Panc1 (cell line): ENCODE measurements at regions not wholly inside any gene's neighbourhood (a gene's known extent, or its start where the extent isn't known, plus 50 kb on each side); places are given as distances from the start of the nearest gene placed in this dataset.

Experiments
- ATAC-seq: fragments of 200-7000 bp; cut with Tn5 transposase; 2 replicates; pipeline ENCODE4 v1.9.1; 2020; ENCODE audit warnings: mild to moderate bottlenecking, moderate library complexity
- BruUV-seq: library from RNA; stranded (reverse); fragments of 400-500 nt; replicated peaks from 2 replicates; lab custom pipeline; 2021; lab: Mats Ljungman, UMichigan
- CTCF ChIA-PET: fragments of 300-600 bp; sonication (Branson Sonifier 250); formaldehyde crosslinking; loops from one replicate; lab custom pipeline; 2022; ENCODE audit warnings: antibody characterized with exemption; lab: Charles Lee
- POLR2A ChIA-PET: fragments of 300-600 bp; sonication (Branson Sonifier 250); formaldehyde crosslinking; loops from one replicate; lab custom pipeline; 2022; ENCODE audit warnings: antibody characterized with exemption; lab: Charles Lee
- DNase-seq: peaks from one replicate; pipeline ENCODE4 v3.0.0-alpha.2; 2010; ENCODE audit warnings: low read depth, low spot score
- H3K27ac ChIP-seq: 2 replicates; pipeline ENCODE4 v1.5.1; 2011; ENCODE audit warnings: mild to moderate bottlenecking, low read length, inconsistent platforms
- H3K27me3 ChIP-seq: fragments of 200-500 bp; sonication (Bioruptor generic); 2 replicates; pipeline ENCODE4 v1.6.0; 2014; ENCODE audit warnings: low read length, inconsistent platforms; ENCODE audit not compliant: control insufficient read depth, insufficient read depth
- H3K36me3 ChIP-seq: fragments of 200-500 bp; sonication (Bioruptor generic); 2 replicates; pipeline ENCODE4 v1.5.1; 2014; ENCODE audit warnings: inconsistent platforms, mild to moderate bottlenecking, low read length, moderate library complexity; ENCODE audit not compliant: control insufficient read depth, insufficient read depth
- H3K4me1 ChIP-seq: 2 replicates; pipeline ENCODE4 v1.5.1; 2011; ENCODE audit warnings: inconsistent platforms, mild to moderate bottlenecking, low read length, moderate library complexity; ENCODE audit not compliant: control insufficient read depth, insufficient read depth
- H3K4me3 ChIP-seq, 2 experiments: 2 replicates each; pipeline ENCODE4 v1.5.1; 2011 to 2012; ENCODE audit warnings: low read depth in 2 of 2, low read length in 2 of 2, mild to moderate bottlenecking in 2 of 2, inconsistent platforms in 1 of 2, moderate library complexity in 1 of 2
- H3K9me3 ChIP-seq: fragments of 200-500 bp; sonication (Bioruptor generic); 2 replicates; pipeline ENCODE4 v1.5.1; 2014; ENCODE audit warnings: low read depth, mild to moderate bottlenecking, inconsistent platforms, low read length, moderate library complexity; ENCODE audit not compliant: control insufficient read depth, insufficient read depth
- CTCF ChIP-seq: fragments of 450-650 bp; IDR thresholded peaks from 2 replicates; pipeline ENCODE4 v1.5.1; 2017; ENCODE audit warnings: mild to moderate bottlenecking
- POLR2AphosphoS5 ChIP-seq: IDR thresholded peaks from 2 replicates; pipeline ENCODE4 v1.6.1; 2012; ENCODE audit warnings: mild to moderate bottlenecking, low read depth, low read length, moderate library complexity
- REST ChIP-seq, 2 experiments: IDR thresholded peaks; 2 replicates each; pipeline ENCODE4 v1.6.1; 2011 to 2012; ENCODE audit warnings: low read depth in 2 of 2, control low read depth in 1 of 2, low read length in 1 of 2, mild to moderate bottlenecking in 1 of 2, moderate library complexity in 1 of 2; ENCODE audit not compliant: insufficient read depth in 1 of 2
- SIN3A ChIP-seq: IDR thresholded peaks from 2 replicates; pipeline ENCODE4 v1.6.1; 2012; ENCODE audit warnings: low read depth, mild to moderate bottlenecking, low read length, moderate library complexity, borderline replicate concordance; ENCODE audit not compliant: insufficient read depth
- TCF7L2 ChIP-seq: IDR thresholded peaks from 2 replicates; pipeline ENCODE4 v1.6.1; 2011; ENCODE audit warnings: mild to moderate bottlenecking, low read depth, low read length, inconsistent platforms
- in situ Hi-C: cut with HindIII; loops from 2 replicates; pipeline ENCODE4 v1.10.0; 2016; ENCODE audit warnings: low sequenced_read_pairs, low pct_unique_long_range_greater_than_20kb
- intact Hi-C: fragments of 100-400 bp; cut with micrococcal nuclease; formaldehyde crosslinking; loops from one replicate; pipeline ENCODE4 v1.10.0; 2022; ENCODE audit not compliant: unreplicated experiment

- CTCF ChIA-PET, result no interaction called here
- in situ Hi-C loops, result no loop called here
- H3K9me3 ChIP-seq, result no peaks in the 10 kb centered on the region
- H3K27me3 ChIP-seq, result no peaks in the 10 kb centered on the region
- DNase-seq (no peak), ATAC-seq (no peak)
- POLR2A ChIA-PET, result no interaction called here
- no peak for TF ChIP-seq REST (IDR thresholded peaks at IDR 0.05; ENCODE audit: insufficient read depth in 1 of 2, low read depth in 2 of 2, low read length in 1 of 2)
- H3K4me1 ChIP-seq, result no peaks in the 10 kb centered on the region
- BruUV-seq, result no TSS peak
- H3K27ac ChIP-seq, result no peak overlapping the region
- intact Hi-C loops, result no loop called here
- H3K36me3 ChIP-seq, result no peaks in the 10 kb centered on the region; the same call in 1 of the 2 replicates
- H3K4me3 ChIP-seq, result no peak overlapping the region
These were observed 212.4 kb downstream of the RASSF9 start for GRCh38 chr12:85623763-85624162.

GRCh38 chr12:85625467-85625866, 210.7 kb downstream of the RASSF9 start:
- Histone ChIP-seq H3K27me3 (no peaks in the 10 kb centered on the region), H3K9me3 (no peaks in the 10 kb centered on the region), H3K36me3 (no peaks in the 10 kb centered on the region; the same call in 1 of the 2 replicates), H3K4me1 (no peaks in the 10 kb centered on the region), H3K4me3 (no peak overlapping the region), H3K27ac (no peak overlapping the region)
- ATAC-seq (no peak), DNase-seq (no peak)
- ChIA-PET POLR2A (no interaction called here), CTCF (no interaction called here)
- no peak for TF ChIP-seq POLR2AphosphoS5
- no TSS peak for BruUV-seq
- in situ Hi-C loops, result no loop called here
- intact Hi-C loops, result no loop called here

GRCh38 chr12:85626001-85626783, 210.0 kb downstream of the RASSF9 start:
- H3K4me3 ChIP-seq, result no peak overlapping the region
- no TSS peak for BruUV-seq
- ChIA-PET CTCF (no interaction called here), POLR2A (no interaction called here)
- H3K4me1 ChIP-seq, result no peaks in the 10 kb centered on the region
- H3K27me3 ChIP-seq, result no peaks in the 10 kb centered on the region
- no peaks in the 10 kb centered on the region; the same call in 1 of the 2 replicates for H3K36me3 ChIP-seq
- no peaks in the 10 kb centered on the region for H3K9me3 ChIP-seq
- in situ Hi-C loops, result no loop called here
- no peak overlapping the region for H3K27ac ChIP-seq
- TF ChIP-seq CTCF (no peak), SIN3A (no peak), REST (IDR thresholded peaks at IDR 0.05; ENCODE audit: insufficient read depth in 1 of 2, low read depth in 2 of 2, low read length in 1 of 2) (no peak), TCF7L2 (no peak)
- no peak for DNase-seq
- intact Hi-C loops, result no loop called here
- ATAC-seq, result no peak
